Epithelial cell of esophagus (primary cell): ENCODE measurements at regions not wholly inside any gene's neighbourhood (a gene's known extent, or its start where the extent isn't known, plus 50 kb on each side); places are given as distances from the start of the nearest gene placed in this dataset.

Source experiments
- DNase-seq: peaks from one replicate; pipeline ENCODE4 v3.0.0; 2010; ENCODE audit warnings: low read depth
- H3K4me3 ChIP-seq: 2 replicates; pipeline ENCODE4 v1.5.1; 2011; ENCODE audit warnings: mild to moderate bottlenecking, low read length, control low read depth
- CTCF ChIP-seq: IDR thresholded peaks from 2 replicates; pipeline ENCODE4 v1.5.1; 2011; ENCODE audit warnings: low read depth, mild to moderate bottlenecking, low read length, control low read depth, inconsistent platforms; ENCODE audit not compliant: insufficient read depth; ENCODE audit errors: missing control alignments

- TF ChIP-seq CTCF = no peak
- DNase-seq = no peak
- no peak overlapping the region for H3K4me3 ChIP-seq
These were observed 1090.1 kb downstream of the CDH9 start for GRCh38 chr5:25948278-25948677.

- no peak for TF ChIP-seq CTCF
- no peak overlapping the region for H3K4me3 ChIP-seq
- DNase-seq = no peak
These were observed 1093.6 kb downstream of the CDH9 start for GRCh38 chr5:25944786-25945185.

DNA sequence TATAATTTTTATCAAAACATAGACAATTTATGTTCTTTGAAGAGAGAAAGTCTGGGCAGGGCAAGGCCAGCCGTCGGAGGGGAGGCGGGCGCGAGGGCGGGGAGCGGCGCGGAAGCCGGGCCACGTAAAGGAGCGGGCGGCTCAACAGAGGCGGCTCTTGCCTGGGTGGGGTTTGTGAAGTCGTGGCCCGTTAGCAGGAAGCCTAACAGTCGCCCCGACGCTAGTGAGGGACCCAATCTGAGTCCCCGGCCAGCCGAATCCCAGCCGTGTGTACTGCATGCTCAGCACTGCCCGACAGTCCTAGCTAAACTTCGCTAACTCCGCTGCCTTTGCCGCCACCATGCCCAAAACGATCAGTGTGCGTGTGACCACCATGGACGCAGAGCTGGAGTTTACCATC lies 1129.2 kb downstream of the CDH9 start:
- DNase-seq = no peak
- no peak overlapping the region for H3K4me3 ChIP-seq
- no peak for TF ChIP-seq CTCF

GRCh38 chr5:25905646-25906045 lies 1132.7 kb downstream of the CDH9 start:
- H3K4me3 ChIP-seq = no peak overlapping the region
- no peak for DNase-seq
- no peak for TF ChIP-seq CTCF

GRCh38 chr5:25892211-25892610 lies 1146.2 kb downstream of the CDH9 start:
- no peak overlapping the region for H3K4me3 ChIP-seq
- no peak for DNase-seq
- no peak for TF ChIP-seq CTCF

GRCh38 chr5:25891691-25892090 lies 1146.7 kb downstream of the CDH9 start:
- H3K4me3 ChIP-seq = no peak overlapping the region
- DNase-seq = no peak
- TF ChIP-seq CTCF = no peak

DNA sequence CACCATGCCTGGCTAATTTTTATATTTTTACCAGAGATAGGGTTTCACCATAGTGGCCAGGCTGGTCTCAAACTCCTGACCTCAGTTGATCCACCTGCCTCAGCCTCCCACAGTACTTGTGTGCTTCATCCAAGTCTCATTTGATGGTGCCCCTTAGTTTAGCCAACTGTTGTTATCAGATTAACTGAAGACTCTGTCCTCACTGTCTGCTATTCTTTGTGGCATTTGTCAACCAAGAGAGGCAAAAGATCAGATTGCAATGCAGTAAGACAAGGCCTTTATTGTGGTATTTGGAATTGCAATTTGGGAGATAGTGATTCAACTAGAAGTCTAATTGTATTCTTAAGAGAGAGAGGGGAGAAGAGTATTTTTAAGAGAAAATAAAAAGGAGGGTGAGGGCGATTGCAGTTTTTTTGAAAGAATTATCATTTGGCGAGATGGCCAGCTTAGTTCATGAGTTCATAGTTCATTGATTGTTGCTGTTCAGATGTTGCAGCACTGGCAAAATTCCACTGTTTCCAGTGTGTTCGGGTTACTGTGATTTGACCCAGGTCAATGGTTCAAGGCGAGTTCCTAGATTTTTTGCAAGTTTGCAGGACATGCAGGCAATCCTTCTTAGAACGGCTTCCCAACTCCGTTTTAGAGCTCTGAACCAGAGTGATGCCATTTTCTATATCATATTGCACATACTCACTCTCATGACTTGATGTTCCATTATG lies 1156.9 kb downstream of the CDH9 start:
- TF ChIP-seq CTCF = no peak
- no peak for DNase-seq

More for the DNA sequence above, 1156.9 kb downstream of the CDH9 start:
- H3K4me3 ChIP-seq = no peak overlapping the region
